ENCODE measurements at regions not wholly inside any gene's neighbourhood (a gene's known extent, or its start where the extent isn't known, plus 50 kb on each side); places are given as distances from the start of the nearest gene placed in this dataset.

GRCh38 chr6:48766349-48766748 is 655.4 kb upstream of the PTCHD4 start:
- no peak overlapping the region for H2AFZ ChIP-seq (ENCODE audit: low read length)
- H3F3A ChIP-seq (ENCODE audit: insufficient read depth, low read length), result no peaks in the 10 kb centered on the region
- H3K4me2 ChIP-seq (ENCODE audit: low read length), result no peak overlapping the region
- no peaks in the 10 kb centered on the region for H3K27me3 ChIP-seq (ENCODE audit: insufficient read depth, low read length)
- no peak overlapping the region for H3K27ac ChIP-seq (ENCODE audit: low read depth, low read length, poor library complexity, severe bottlenecking)
- no peaks in the 10 kb centered on the region for H3K4me1 ChIP-seq (ENCODE audit: insufficient read depth, low read length, severe bottlenecking)
- H3K36me3 ChIP-seq (ENCODE audit: insufficient read depth, low read length), result no peaks in the 10 kb centered on the region
- H4K20me1 ChIP-seq (ENCODE audit: insufficient read depth, low read length), result no peaks in the 10 kb centered on the region
- H3K9me3 ChIP-seq (ENCODE audit: low read length), result no peaks in the 10 kb centered on the region
- H3K4me3 ChIP-seq (ENCODE audit: low read depth, low read length, poor library complexity, severe bottlenecking), result no peak overlapping the region
- no peak overlapping the region for H3K9ac ChIP-seq (ENCODE audit: low read length)
- no peaks in the 10 kb centered on the region for H3K79me2 ChIP-seq (ENCODE audit: insufficient read depth, low read length)
- TF ChIP-seq, protein P1, sequence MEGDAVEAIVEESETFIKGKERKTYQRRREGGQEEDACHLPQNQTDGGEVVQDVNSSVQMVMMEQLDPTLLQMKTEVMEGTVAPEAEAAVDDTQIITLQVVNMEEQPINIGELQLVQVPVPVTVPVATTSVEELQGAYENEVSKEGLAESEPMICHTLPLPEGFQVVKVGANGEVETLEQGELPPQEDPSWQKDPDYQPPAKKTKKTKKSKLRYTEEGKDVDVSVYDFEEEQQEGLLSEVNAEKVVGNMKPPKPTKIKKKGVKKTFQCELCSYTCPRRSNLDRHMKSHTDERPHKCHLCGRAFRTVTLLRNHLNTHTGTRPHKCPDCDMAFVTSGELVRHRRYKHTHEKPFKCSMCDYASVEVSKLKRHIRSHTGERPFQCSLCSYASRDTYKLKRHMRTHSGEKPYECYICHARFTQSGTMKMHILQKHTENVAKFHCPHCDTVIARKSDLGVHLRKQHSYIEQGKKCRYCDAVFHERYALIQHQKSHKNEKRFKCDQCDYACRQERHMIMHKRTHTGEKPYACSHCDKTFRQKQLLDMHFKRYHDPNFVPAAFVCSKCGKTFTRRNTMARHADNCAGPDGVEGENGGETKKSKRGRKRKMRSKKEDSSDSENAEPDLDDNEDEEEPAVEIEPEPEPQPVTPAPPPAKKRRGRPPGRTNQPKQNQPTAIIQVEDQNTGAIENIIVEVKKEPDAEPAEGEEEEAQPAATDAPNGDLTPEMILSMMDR (IDR thresholded peaks at IDR 0.05; ENCODE audit: low read length), result no peak
- TF ChIP-seq EZH2 (IDR thresholded peaks at IDR 0.05; ENCODE audit: borderline replicate concordance, low read length), result no peak
- H3K9me2 ChIP-seq (ENCODE audit: low read depth, low read length), result no peaks in the 10 kb centered on the region

DNA sequence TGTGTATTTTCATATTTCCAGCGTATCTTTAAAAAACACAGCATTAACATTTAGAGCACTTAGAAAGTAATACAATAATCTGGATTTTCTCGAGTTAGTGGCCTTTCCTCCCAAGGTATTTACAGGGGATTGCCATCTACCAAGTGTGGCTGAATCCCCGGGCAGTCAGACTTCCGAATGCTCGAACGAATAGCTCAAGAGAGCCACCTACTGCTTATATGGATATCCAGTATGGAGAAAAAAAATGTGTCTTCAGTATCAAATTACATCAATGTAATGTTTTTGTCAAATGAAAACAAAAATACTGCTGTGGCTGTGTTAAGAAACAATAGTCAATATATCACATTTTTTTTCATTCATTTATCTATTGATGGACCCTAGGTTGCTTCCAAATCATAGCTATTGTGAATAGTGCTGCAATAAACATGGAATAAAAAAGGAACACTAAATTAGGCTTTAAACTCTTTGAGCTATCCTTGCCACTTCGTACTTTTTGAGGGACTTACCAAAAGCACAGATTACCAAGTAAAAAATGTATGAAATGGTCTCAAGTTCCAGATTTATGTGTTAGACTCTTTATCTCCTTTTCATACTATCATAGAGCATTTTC is 654.5 kb upstream of the PTCHD4 start:
- Histone ChIP-seq H3K4me1 (ENCODE audit: insufficient read depth, low read length, severe bottlenecking) (no peaks in the 10 kb centered on the region), H3K9me2 (ENCODE audit: low read depth, low read length) (no peaks in the 10 kb centered on the region), H2AFZ (ENCODE audit: low read length) (no peak overlapping the region), H3K4me3 (ENCODE audit: low read depth, low read length, poor library complexity, severe bottlenecking) (no peak overlapping the region), H3K4me2 (ENCODE audit: low read length) (no peak overlapping the region), H3K27me3 (ENCODE audit: insufficient read depth, low read length) (no peaks in the 10 kb centered on the region), H3K9ac (ENCODE audit: low read length) (no peak overlapping the region), H3F3A (ENCODE audit: insufficient read depth, low read length) (no peaks in the 10 kb centered on the region), H3K79me2 (ENCODE audit: insufficient read depth, low read length) (no peaks in the 10 kb centered on the region), H3K36me3 (ENCODE audit: insufficient read depth, low read length) (no peaks in the 10 kb centered on the region), H3K27ac (ENCODE audit: low read depth, low read length, poor library complexity, severe bottlenecking) (no peak overlapping the region), H3K9me3 (ENCODE audit: low read length) (no peaks in the 10 kb centered on the region), H4K20me1 (ENCODE audit: insufficient read depth, low read length) (no peaks in the 10 kb centered on the region)
- no peak for TF ChIP-seq EZH2 (IDR thresholded peaks at IDR 0.05; ENCODE audit: borderline replicate concordance, low read length)
- TF ChIP-seq, protein P1 (IDR thresholded peaks at IDR 0.05; ENCODE audit: low read length), result peak; percentile 45

DNA sequence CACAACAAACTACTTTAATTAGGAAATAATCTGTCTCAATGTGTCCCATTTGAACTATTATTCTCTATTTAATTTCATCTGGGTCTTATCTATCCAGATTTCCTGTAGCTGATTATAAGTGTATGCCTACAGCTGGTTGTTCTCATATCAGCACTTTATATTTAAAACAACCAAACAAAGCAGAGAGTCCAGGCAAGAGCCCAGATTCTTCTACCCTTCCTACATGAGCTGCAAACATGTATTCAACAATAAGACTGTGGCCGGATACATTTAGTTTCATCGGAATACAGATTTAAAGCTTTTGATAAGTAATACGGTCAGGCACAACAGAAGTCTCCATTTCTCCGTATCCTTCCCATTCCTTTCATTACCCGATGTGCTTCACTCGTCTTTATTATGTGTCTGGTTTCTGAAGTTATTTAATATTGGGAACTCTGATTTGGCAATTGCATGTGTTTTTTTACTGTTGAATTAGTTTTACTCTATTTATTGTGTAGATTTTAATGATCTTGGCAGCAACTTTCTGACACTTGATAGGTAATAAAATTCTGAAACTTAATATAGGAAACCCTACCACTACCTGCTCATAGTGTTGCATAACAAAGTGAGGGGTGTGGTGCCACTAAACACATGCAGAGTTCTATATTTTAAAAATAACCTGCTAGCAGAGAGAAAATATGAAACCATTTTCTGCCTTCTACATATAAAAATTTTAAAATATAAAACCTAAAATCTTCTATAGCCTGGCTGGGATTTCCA is 653.5 kb upstream of the PTCHD4 start:
- Histone ChIP-seq H3K79me2 (ENCODE audit: insufficient read depth, low read length) (no peaks in the 10 kb centered on the region), H3K27me3 (ENCODE audit: insufficient read depth, low read length) (no peaks in the 10 kb centered on the region), H3K4me3 (ENCODE audit: low read depth, low read length, poor library complexity, severe bottlenecking) (no peak overlapping the region), H3K4me1 (ENCODE audit: insufficient read depth, low read length, severe bottlenecking) (no peaks in the 10 kb centered on the region), H3K9me3 (ENCODE audit: low read length) (no peaks in the 10 kb centered on the region), H3K9ac (ENCODE audit: low read length) (no peak overlapping the region), H4K20me1 (ENCODE audit: insufficient read depth, low read length) (no peaks in the 10 kb centered on the region), H3F3A (ENCODE audit: insufficient read depth, low read length) (no peaks in the 10 kb centered on the region), H3K27ac (ENCODE audit: low read depth, low read length, poor library complexity, severe bottlenecking) (no peak overlapping the region), H3K36me3 (ENCODE audit: insufficient read depth, low read length) (no peaks in the 10 kb centered on the region), H2AFZ (ENCODE audit: low read length) (no peak overlapping the region), H3K4me2 (ENCODE audit: low read length) (no peak overlapping the region), H3K9me2 (ENCODE audit: low read depth, low read length) (no peaks in the 10 kb centered on the region)
- TF ChIP-seq EZH2 (IDR thresholded peaks at IDR 0.05; ENCODE audit: borderline replicate concordance, low read length), result no peak
- TF ChIP-seq, protein P1 (IDR thresholded peaks at IDR 0.05; ENCODE audit: low read length), result no peak

Data from OCI-LY1 (cell line).